ENCODE measurements at regions not wholly inside any gene's neighbourhood (a gene's known extent, or its start where the extent isn't known, plus 50 kb on each side); places are given as distances from the start of the nearest gene placed in this dataset.
A peak's percentile ranks its signal among the peaks of the same experiment; 100 is the strongest.

GRCh38 chr2:19736191-19736831 is 165.5 kb downstream of the TTC32 start:
- BruUV-seq (replicated peaks), result no TSS peak
- no peaks in the 10 kb centered on the region for H4K20me1 ChIP-seq (ENCODE audit: low read length)
- no peaks in the 10 kb centered on the region for H3K4me1 ChIP-seq (ENCODE audit: insufficient read depth, low read length)
- ATAC-seq (no peak), DNase-seq (no peak)
- intact Hi-C loops (cut with micrococcal nuclease), result no loop called here
- POLR2A ChIA-PET (ENCODE audit: unreplicated experiment), result no interaction called here
- no peaks in the 10 kb centered on the region for H3F3A ChIP-seq (ENCODE audit: low read length, unreplicated experiment)
- H3K9ac ChIP-seq (ENCODE audit: low read length), result no peak overlapping the region
- TF ChIP-seq EZH2 (IDR thresholded peaks at IDR 0.05; ENCODE audit: low read length, unreplicated experiment) (no peak), EZH2phosphoT487 (IDR thresholded peaks at IDR 0.05; ENCODE audit: borderline replicate concordance, low read length) (no peak), CTCF (conservative IDR thresholded peaks at IDR 0.05; ENCODE audit: low read depth, low read length) (no peak)
- CTCF ChIA-PET, result no interaction called here
- H3K36me3 ChIP-seq (ENCODE audit: low read depth, low read length), result no peaks in the 10 kb centered on the region
- H3K9me2 ChIP-seq (replicated peaks; ENCODE audit: low read length), result no peaks in the 10 kb centered on the region
- H3K79me2 ChIP-seq (ENCODE audit: low read length), result no peaks in the 10 kb centered on the region
- H3K27ac ChIP-seq (ENCODE audit: low read length), result no peak overlapping the region
- no peaks in the 10 kb centered on the region for H3K9me3 ChIP-seq (ENCODE audit: low read length)
- no peak overlapping the region for H3K4me3 ChIP-seq (ENCODE audit: low read length)
- H3K4me2 ChIP-seq (ENCODE audit: low read length), result no peak overlapping the region
- H3K27me3 ChIP-seq (ENCODE audit: low read length), result no peaks in the 10 kb centered on the region
- H2AFZ ChIP-seq (ENCODE audit: low read length), result no peak overlapping the region

DNA sequence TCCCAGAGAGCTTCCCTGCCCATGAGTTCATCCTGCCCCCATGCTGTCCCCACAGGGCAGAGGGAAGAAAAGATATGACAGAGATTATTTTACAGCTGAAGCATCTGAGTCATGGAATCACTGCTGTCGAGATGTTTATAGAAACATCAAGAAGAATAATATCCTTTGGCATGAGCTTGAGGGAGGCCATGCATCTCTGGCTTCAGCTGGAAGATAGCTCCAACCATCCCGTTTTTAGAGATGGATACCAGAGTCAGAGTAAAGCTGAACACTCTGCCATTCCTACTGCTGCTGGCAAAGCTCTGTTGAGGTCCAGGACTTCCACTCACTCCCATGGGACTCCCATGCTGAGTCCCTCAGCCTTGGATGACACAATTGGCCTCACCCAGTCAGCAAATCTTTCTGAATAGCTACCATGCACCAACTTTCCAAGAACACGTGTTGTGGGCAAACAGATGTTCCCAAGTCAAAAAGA is 167.8 kb downstream of the TTC32 start:
- Histone ChIP-seq H3K9ac (ENCODE audit: low read length) (no peak overlapping the region), H3K4me3 (ENCODE audit: low read length) (no peak overlapping the region), H3K79me2 (ENCODE audit: low read length) (no peaks in the 10 kb centered on the region), H3K36me3 (ENCODE audit: low read depth, low read length) (no peaks in the 10 kb centered on the region), H3K4me2 (ENCODE audit: low read length) (no peak overlapping the region), H3K9me3 (ENCODE audit: low read length) (no peaks in the 10 kb centered on the region), H3K27ac (ENCODE audit: low read length) (no peak overlapping the region), H3K4me1 (ENCODE audit: insufficient read depth, low read length) (no peaks in the 10 kb centered on the region), H3K27me3 (ENCODE audit: low read length) (no peaks in the 10 kb centered on the region), H3F3A (ENCODE audit: low read length, unreplicated experiment) (no peaks in the 10 kb centered on the region), H2AFZ (ENCODE audit: low read length) (0 out of 2 replicates have a peak overlapping the region, but pooled peaks have one; percentile 15), H3K9me2 (replicated peaks; ENCODE audit: low read length) (no peaks in the 10 kb centered on the region), H4K20me1 (ENCODE audit: low read length) (no peaks in the 10 kb centered on the region)
- DNase-seq (peak; percentile 23), ATAC-seq (peak; percentile 29; the same call in 1 of the 2 replicates)
- BruUV-seq (replicated peaks), result no TSS peak
- ChIA-PET POLR2A (ENCODE audit: unreplicated experiment) (no interaction called here), CTCF (interaction anchor here (0.5 kb wide), 1 partner anchor 15 kb away, joined by 3 read pairs; no protein-coding TSS in a partner anchor)
- no peak for TF ChIP-seq CTCF (conservative IDR thresholded peaks at IDR 0.05; ENCODE audit: low read depth, low read length)
- no peak for TF ChIP-seq EZH2phosphoT487 (IDR thresholded peaks at IDR 0.05; ENCODE audit: borderline replicate concordance, low read length)
- no peak for TF ChIP-seq EZH2 (IDR thresholded peaks at IDR 0.05; ENCODE audit: low read length, unreplicated experiment)
- intact Hi-C loops (cut with micrococcal nuclease), result no loop called here

DNA sequence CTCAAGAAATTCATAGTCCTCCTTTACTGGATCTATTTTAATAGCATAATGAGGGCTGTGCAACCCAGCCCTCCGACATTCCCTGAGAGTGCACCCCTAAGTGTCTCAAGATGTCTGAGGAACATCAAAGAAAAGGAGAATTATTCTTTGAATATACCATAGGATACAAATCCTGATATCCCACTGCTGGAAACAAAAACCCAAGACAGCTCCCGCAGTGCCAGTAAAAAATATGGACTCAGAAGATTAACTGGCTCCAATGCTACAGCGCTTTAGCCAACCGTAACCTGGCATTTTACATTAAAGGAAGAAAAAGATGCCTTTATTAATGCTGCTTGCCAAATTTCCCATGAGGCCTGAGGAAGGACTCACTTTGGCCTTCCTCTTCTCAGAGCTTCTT is 168.4 kb downstream of the TTC32 start:
- no peaks in the 10 kb centered on the region for H3K27me3 ChIP-seq (ENCODE audit: low read length)
- no peaks in the 10 kb centered on the region for H3F3A ChIP-seq (ENCODE audit: low read length, unreplicated experiment)
- H3K36me3 ChIP-seq (ENCODE audit: low read depth, low read length), result no peaks in the 10 kb centered on the region
- BruUV-seq (replicated peaks), result no TSS peak
- no peaks in the 10 kb centered on the region for H3K79me2 ChIP-seq (ENCODE audit: low read length)
- no peaks in the 10 kb centered on the region for H3K9me3 ChIP-seq (ENCODE audit: low read length)
- ATAC-seq (no peak), DNase-seq (no peak)
- H2AFZ ChIP-seq (ENCODE audit: low read length), result 0 out of 2 replicates have a peak overlapping the region, but pooled peaks have one; percentile 15
- ChIA-PET CTCF (no interaction called here), POLR2A (ENCODE audit: unreplicated experiment) (no interaction called here)
- intact Hi-C loops (cut with micrococcal nuclease), result no loop called here
- H3K4me1 ChIP-seq (ENCODE audit: insufficient read depth, low read length), result no peaks in the 10 kb centered on the region
- no peaks in the 10 kb centered on the region for H4K20me1 ChIP-seq (ENCODE audit: low read length)
- no peak overlapping the region for H3K4me3 ChIP-seq (ENCODE audit: low read length)
- no peak overlapping the region for H3K9ac ChIP-seq (ENCODE audit: low read length)
- no peak overlapping the region for H3K4me2 ChIP-seq (ENCODE audit: low read length)
- H3K9me2 ChIP-seq (replicated peaks; ENCODE audit: low read length), result no peaks in the 10 kb centered on the region
- TF ChIP-seq CTCF (conservative IDR thresholded peaks at IDR 0.05; ENCODE audit: low read depth, low read length), result no peak
- no peak for TF ChIP-seq EZH2 (IDR thresholded peaks at IDR 0.05; ENCODE audit: low read length, unreplicated experiment)
- no peak for TF ChIP-seq EZH2phosphoT487 (IDR thresholded peaks at IDR 0.05; ENCODE audit: borderline replicate concordance, low read length)
- no peak overlapping the region for H3K27ac ChIP-seq (ENCODE audit: low read length)

All from PC-3 (cell line).